ENCODE measurements at regions not wholly inside any gene's neighbourhood (a gene's known extent, or its start where the extent isn't known, plus 50 kb on each side); places are given as distances from the start of the nearest gene placed in this dataset.
"Not testable (repeated sequence)": the region's sequence is repeated elsewhere in the genome, so short reads cannot be mapped to it uniquely, and the experiment has no call there.

DNA sequence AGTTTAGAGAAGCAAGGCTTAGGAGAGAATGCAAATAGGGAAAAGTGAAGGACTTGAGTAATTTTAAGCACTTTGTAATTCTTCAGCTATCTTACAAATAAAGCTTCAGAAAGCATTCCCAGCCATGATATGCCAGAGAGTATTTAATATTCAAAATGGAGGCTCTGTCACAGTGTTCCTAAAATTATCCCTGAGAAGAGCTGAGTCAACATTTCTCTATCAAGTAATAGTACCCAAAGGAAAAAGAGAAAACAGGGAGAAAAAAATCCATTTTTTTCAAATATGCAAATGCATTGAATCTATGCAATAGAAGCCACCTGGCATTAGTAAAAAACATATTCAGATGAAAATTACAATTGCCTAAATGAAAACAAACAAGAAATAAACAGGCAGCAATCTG is 392.6 kb upstream of the FAM174A start:
- Histone ChIP-seq H3K4me1 (no peaks in the 10 kb centered on the region), H3K36me3 (no peaks in the 10 kb centered on the region), H3K9me3 (no peaks in the 10 kb centered on the region), H3K4me3 (no peak overlapping the region), H3K27ac (no peak overlapping the region), H3K27me3 (no peaks in the 10 kb centered on the region)
- TF ChIP-seq POLR2A (IDR thresholded peaks at IDR 0.05) = no peak
- TF ChIP-seq POLR2AphosphoS5 (IDR thresholded peaks at IDR 0.05) = no peak
- no peak for TF ChIP-seq EP300 (IDR thresholded peaks at IDR 0.05)
- TF ChIP-seq CTCF (IDR thresholded peaks at IDR 0.05) = no peak
- DNase-seq (ENCODE audit: low spot score in 2 of 2) = no peak

- TF ChIP-seq POLR2AphosphoS5 (IDR thresholded peaks at IDR 0.05) (no peak), POLR2A (IDR thresholded peaks at IDR 0.05) (no peak), EP300 (IDR thresholded peaks at IDR 0.05) (no peak)
- Histone ChIP-seq H3K9me3 (no peaks in the 10 kb centered on the region), H3K4me1 (no peaks in the 10 kb centered on the region), H3K36me3 (no peaks in the 10 kb centered on the region), H3K27me3 (no peaks in the 10 kb centered on the region), H3K27ac (no peak overlapping the region), H3K4me3 (no peak overlapping the region)
- DNase-seq (ENCODE audit: low spot score in 2 of 2) = no peak
- WGBS = 100% methylated on average over 1 of the region's 1 CpG
Measured at GRCh38 chr5:100131161-100131560, 404.0 kb upstream of the FAM174A start.

DNA sequence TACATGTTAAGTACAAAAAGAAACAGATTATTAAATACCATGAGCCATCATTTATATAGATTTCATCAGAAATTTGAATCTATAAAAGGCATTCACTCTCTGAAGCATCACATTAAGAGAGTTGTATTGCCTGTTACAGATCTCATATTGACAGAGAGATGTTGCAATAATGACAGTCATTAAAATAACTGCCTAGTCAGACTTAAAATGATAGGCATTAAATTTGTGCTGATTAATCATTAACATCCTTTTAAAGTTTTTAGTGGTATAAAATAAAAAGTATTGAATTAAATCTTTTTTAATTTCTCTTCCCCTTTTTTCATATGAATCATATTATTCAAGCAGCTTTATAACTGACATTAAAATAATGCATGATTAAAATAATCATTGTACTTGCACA is 404.9 kb upstream of the FAM174A start:
- no peaks in the 10 kb centered on the region for H3K27me3 ChIP-seq
- no peaks in the 10 kb centered on the region for H3K4me1 ChIP-seq
- H3K4me3 ChIP-seq = no peak overlapping the region
- no peak for DNase-seq (ENCODE audit: low spot score in 2 of 2)
- H3K36me3 ChIP-seq = no peaks in the 10 kb centered on the region
- no peak overlapping the region for H3K27ac ChIP-seq
- no peak for TF ChIP-seq EP300 (IDR thresholded peaks at IDR 0.05)
- no peak for TF ChIP-seq POLR2AphosphoS5 (IDR thresholded peaks at IDR 0.05)
- TF ChIP-seq CTCF (IDR thresholded peaks at IDR 0.05) = no peak
- TF ChIP-seq POLR2A (IDR thresholded peaks at IDR 0.05) = no peak
- H3K9me3 ChIP-seq = no peaks in the 10 kb centered on the region

DNA sequence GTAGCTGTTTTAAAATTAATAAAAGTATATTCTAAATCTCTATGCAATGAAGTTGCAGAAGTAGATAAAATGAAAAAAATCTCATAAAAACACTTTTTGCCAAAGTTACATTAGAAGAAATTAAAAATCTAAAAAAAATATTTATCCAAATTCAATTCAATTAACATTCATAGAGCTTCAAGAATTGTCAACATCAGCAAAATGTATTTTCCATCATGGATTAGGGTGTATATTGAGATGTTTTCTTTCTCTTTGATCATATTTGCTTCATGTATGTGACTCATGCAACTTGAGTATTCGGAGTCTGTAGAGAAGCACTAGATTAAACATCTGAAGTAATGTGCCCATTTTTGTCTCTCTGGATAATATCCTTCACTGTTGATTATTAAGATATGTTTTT is 415.3 kb upstream of the FAM174A start:
- TF ChIP-seq POLR2AphosphoS5 (IDR thresholded peaks at IDR 0.05) = no peak
- TF ChIP-seq POLR2A (IDR thresholded peaks at IDR 0.05) = no peak
- TF ChIP-seq EP300 (IDR thresholded peaks at IDR 0.05) = no peak
- TF ChIP-seq CTCF (IDR thresholded peaks at IDR 0.05) = no peak
- WGBS = 87% methylated on average over 1 of the region's 1 CpG
- no peak for DNase-seq (ENCODE audit: low spot score in 2 of 2)
- Histone ChIP-seq H3K27ac (no peak overlapping the region), H3K36me3 (no peaks in the 10 kb centered on the region), H3K9me3 (no peaks in the 10 kb centered on the region), H3K4me3 (no peak overlapping the region), H3K4me1 (no peaks in the 10 kb centered on the region), H3K27me3 (no peaks in the 10 kb centered on the region)

DNA sequence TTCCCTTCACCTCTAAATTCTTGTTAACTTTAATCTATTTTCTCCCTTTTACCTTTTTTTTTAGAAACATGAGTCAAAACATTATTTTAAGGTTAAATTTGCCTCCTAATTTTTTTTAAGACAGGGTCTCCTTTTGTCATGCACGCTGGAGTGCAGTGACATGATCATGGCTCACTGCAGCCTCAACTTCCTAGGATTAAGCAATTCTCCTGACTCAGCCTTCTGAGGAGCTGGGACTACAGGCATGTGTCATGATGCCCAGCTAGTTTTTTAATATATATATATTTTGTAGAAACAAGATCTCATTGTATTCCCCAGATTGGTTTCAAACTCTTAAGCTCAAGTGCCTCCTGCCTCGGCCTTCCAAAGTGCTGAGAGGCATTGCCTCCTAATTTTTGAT is 424.7 kb upstream of the FAM174A start:
- Histone ChIP-seq H3K9me3 (peaks cover 5% of the 10 kb centered on the region), H3K4me3 (no peak overlapping the region), H3K27me3 (no peaks in the 10 kb centered on the region), H3K4me1 (no peaks in the 10 kb centered on the region), H3K27ac (no peak overlapping the region), H3K36me3 (no peaks in the 10 kb centered on the region)
- 84% methylated on average over 2 of the region's 2 CpGs for WGBS
- no peak for DNase-seq (ENCODE audit: low spot score in 2 of 2)
- TF ChIP-seq POLR2AphosphoS5 (IDR thresholded peaks at IDR 0.05) (no peak), EP300 (IDR thresholded peaks at IDR 0.05) (no peak), POLR2A (IDR thresholded peaks at IDR 0.05) (no peak), CTCF (IDR thresholded peaks at IDR 0.05) (no peak)

DNA sequence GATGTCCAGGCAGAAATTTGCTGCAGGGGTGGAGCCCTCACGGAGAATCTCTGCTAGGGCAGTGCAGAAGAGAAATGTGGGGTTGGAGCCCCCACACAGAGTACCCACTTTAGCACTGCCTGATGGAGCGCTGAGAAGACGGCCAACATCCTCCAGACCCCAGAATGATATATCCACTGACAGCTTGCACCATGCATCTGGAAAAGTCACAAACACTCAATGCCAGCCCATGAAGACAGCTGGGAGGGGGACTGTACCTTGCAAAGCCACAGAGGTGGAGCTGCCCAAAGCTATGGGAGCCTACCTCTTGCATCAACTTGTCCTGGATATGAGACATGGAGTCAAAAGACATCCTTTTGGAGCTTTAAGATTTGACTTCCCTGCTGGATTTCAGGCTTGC is 426.3 kb upstream of the FAM174A start:
- TF ChIP-seq POLR2AphosphoS5 (IDR thresholded peaks at IDR 0.05) = no peak
- no peak for TF ChIP-seq EP300 (IDR thresholded peaks at IDR 0.05)
- no peak for TF ChIP-seq POLR2A (IDR thresholded peaks at IDR 0.05)
- no peak for TF ChIP-seq CTCF (IDR thresholded peaks at IDR 0.05)
- DNase-seq (ENCODE audit: low spot score in 2 of 2) = no peak
- Histone ChIP-seq H3K36me3 (no peaks in the 10 kb centered on the region), H3K9me3 (peaks cover 5% of the 10 kb centered on the region), H3K27ac (no peak overlapping the region), H3K4me1 (no peaks in the 10 kb centered on the region), H3K27me3 (no peaks in the 10 kb centered on the region), H3K4me3 (no peak overlapping the region)
- 97% methylated on average over 3 of the region's 3 CpGs for WGBS

GRCh38 chr5:100103592-100104119 is 431.5 kb upstream of the FAM174A start:
- not testable (repeated sequence) for H3K4me3 ChIP-seq

GRCh38 chr5:100101466-100101865 is 433.7 kb upstream of the FAM174A start:
- H3K36me3 ChIP-seq; H3K4me3 ChIP-seq; DNase-seq (ENCODE audit: low spot score in 2 of 2); H3K4me1 ChIP-seq; H3K27me3 ChIP-seq; H3K9me3 ChIP-seq; H3K27ac ChIP-seq: not testable (repeated sequence)
- WGBS = 49% methylated on average over 2 of the region's 2 CpGs

More at GRCh38 chr5:100103592-100104119, 431.5 kb upstream of the FAM174A start:
- H3K27ac ChIP-seq; H3K4me1 ChIP-seq; H3K9me3 ChIP-seq; H3K36me3 ChIP-seq; DNase-seq (ENCODE audit: low spot score in 2 of 2); H3K27me3 ChIP-seq: not testable (repeated sequence)
- WGBS = 53% methylated on average over 1 of the region's 1 CpG

GRCh38 chr5:100096328-100096727 is 438.8 kb upstream of the FAM174A start:
- H3K36me3 ChIP-seq; DNase-seq (ENCODE audit: low spot score in 2 of 2); H3K4me1 ChIP-seq; H3K27ac ChIP-seq; H3K27me3 ChIP-seq; H3K4me3 ChIP-seq; H3K9me3 ChIP-seq: not testable (repeated sequence)
